GM04503 (cell line): ENCODE measurements at regions not wholly inside any gene's neighbourhood (a gene's known extent, or its start where the extent isn't known, plus 50 kb on each side); places are given as distances from the start of the nearest gene placed in this dataset.
"Not testable (repeated sequence)": the region's sequence is repeated elsewhere in the genome, so short reads cannot be mapped to it uniquely, and the experiment has no call there.

Experiments
- DNase-seq: peaks from one replicate; pipeline ENCODE4 v3.0.0-alpha.2; 2012; ENCODE audit warnings: low read depth

DNA sequence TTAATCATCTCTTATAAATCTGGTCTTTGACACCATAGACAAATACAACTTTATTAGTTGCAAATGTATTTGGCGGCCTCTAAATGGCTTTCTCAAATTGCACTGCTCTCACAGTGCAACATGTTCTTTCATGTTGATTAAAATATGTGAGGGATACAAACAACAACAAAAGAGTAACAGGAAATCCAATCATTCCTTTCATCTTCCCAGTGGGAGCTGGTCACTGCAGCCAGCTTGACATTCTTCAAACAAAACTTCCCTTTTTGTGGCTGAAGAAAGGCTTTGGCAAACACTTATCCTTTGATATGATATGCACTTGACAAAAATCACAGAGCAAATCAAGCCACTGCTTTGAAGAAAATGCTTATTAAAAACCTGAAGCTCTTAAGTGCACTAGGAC is 973.6 kb downstream of the EPHA3 start:
- DNase-seq, result no peak

DNA sequence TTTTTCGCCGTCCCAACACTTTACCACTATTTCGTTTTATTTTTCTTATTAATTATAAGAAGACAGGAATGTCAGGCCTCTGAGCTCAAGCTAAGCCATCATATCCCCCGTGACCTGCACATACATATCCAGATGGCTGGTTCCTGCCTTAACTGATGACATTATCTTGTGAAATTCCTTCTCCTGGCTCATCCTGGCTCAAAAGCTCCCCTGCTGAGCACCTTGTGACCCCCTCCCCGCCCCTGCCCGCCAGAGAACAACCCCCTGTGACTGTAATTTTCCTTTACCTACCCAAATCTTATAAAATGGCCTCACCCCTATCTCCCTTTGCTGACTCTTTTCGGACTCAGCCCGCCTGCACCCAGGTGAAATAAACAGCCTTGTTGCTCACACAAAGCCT is 978.9 kb downstream of the EPHA3 start:
- DNase-seq, result not testable (repeated sequence)

DNA sequence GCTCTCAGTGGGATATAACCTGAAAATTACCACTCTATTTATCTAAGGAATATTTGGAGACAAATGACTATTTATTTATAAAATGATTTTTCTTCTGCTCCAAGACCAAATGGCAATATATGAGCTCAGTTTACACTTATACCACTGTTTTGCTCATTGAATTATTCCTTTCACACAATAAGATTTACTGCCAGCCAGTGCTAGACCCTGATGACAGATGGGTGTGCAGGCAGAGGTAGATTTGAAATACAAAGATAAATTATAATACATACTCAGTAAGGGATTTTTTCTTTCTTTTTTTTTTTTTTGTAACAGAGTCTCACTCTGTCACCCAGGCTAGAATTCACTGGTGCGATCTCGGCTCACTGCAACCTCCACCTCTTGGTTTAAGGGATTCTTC is 980.3 kb downstream of the EPHA3 start:
- no peak for DNase-seq

DNA sequence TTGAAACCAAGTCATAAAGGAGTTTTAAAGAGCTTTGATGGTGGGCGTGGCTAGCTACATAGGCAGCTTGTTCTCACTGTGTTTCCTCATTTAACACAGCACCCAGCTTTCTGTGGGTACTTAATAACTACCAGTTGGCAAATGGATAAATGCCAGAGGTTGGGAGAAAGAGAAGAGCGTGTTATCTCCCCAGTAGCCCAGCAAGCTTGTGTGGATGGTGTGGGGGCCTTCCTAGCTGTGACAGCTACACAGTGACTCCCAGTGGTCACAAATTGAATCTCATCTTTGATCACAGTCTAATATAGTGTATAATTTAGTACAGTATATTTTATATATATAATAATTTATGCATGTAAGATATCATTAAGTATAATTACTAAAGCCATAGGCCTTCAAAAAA is 984.1 kb downstream of the EPHA3 start:
- no peak for DNase-seq

DNA sequence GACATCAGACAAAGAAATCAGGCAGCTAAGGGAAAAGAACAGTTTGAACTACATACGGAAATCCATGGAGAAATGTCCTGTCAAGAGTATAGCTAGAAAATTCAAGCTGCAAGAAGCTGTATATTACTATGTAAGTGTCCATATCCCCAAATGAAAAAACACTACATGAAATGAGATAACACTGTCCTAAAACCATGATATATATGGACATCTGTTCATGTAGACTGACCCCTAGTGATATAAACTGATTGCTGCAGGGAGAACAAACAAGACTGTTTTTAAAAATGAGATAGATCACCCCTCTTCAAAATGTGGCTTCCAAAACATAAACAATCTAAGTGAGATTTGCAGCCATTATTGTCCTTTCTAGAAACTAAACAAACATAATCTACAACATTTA is 985.6 kb downstream of the EPHA3 start:
- no peak for DNase-seq

DNA sequence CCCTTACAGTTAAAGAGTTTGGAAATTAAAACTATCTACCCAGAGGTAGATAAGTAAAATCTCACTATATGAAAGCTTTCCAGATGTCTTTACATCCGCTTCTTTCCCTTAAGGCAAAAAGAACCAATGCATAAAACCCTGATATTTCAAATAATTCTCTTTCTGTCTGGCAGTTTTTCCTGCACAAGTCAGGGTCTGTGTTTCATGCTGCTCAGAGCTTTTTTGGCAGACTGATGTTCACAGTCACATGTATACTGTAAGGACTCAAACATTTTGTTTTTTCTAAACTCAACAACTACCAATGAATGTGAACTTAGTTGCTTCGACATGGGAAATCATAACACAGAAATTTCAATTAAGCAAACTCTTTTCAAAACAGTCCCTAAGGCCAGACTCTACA is 988.4 kb downstream of the EPHA3 start:
- no peak for DNase-seq

DNA sequence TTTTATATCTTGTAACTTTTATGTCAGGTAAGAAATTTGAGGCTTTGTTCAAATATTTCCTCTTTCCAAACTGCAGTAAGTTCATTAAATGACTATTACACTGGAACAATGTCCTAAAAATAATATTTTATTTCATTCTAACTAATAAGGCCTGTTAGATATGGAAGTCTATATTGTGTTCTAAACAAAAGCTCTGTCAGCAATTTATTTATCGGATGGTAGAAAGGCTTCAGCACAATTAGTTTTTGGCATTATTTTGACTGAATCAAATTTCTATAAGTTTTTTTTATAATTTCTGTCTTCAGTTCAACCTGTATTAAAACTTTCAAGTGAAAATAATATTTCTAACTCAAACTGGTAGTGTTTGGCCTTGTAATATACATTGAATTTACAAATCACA is 992.1 kb downstream of the EPHA3 start:
- DNase-seq, result no peak

DNA sequence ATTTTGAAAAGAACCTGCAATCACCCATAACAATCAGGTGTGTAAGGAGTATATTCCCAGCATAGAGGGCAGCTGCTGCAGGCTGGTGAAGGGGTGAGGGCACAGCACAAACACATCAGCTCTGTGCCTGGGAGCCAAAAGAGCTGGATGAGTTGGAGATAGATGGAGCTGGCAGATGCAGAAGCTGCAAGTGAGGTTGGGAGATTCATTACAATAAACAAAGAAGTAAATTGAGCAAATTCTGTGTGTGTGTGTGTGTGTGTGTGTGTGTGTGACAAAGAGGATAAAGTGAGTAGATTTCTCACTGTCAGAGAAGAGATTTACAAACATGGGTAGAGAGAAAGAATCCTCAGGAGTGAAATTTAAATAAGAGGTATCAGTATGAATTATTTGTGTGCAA is 994.7 kb downstream of the EPHA3 start:
- no peak for DNase-seq

DNA sequence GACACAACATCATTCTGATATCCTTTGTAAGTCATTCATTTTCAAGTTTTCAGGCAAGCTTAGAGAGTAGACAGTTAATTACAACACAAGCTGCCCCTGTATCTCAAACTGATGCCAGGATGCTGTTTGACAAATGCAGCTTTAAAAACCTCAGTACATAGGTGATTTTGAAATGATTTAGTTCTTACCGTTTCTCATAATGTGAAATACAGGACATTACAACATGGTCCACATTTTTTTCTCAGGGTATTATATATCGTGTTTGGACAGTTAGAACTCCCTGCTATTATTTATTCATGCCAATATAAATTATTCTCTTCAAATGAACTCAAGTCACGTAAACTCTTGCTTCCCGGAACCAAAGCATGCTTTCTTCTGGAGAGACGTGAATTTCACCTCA is 1013.9 kb downstream of the EPHA3 start:
- no peak for DNase-seq

DNA sequence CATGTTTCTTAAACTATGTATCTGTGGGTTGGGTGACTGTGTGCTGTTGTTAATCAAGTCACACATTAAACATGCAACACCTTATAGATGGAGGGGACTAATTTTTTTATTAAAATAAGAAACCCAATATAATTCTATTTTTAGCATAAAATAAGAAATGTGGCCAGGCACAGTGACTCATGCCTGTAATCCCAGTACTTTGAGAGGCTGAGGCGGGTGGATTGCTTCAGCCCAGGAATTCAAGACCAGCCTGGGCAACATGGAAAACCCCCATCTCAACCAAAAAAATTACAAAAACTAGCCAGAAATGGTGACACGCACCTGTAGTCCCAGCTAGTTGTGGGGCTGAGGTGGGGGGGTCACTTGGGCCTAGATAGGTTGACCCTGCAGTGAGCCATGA is 1021.0 kb downstream of the EPHA3 start:
- DNase-seq, result no peak

DNA sequence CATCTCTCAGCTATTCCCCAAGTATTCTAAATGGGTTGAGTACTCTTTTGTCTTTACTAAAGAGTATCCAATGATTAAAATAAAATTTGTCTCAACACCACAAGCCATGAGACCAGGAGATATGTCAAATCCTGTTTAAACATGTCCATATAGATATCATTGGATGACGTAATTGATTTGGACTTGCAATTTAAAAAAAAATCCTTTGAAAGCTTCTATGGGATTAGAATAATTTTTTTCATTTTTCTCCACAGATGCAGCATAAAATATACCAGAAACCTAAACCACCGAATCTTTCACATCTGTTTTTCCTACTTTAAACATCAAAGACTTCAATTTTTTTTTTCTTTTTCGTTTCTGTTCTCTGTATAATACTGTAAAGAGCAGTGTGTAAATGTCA is 1022.3 kb downstream of the EPHA3 start:
- no peak for DNase-seq

DNA sequence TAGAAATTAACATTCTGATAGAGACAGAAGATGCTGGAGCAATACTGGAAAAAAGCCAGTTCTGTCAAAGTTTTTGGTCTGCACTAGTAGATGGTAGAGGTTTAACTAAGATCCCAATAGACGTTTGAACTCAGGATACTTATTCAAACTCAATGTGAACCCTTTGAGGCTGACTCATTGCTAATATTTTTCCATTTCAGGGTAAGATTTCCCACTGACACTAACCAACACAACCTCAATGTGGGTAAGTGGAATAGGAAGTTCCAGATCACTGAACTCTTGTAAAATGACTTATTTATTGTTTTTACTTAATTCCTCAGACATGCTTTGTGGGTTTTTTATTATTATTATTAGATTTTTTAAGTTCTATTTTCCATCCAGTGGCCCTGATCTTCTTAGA is 1024.8 kb downstream of the EPHA3 start:
- DNase-seq, result no peak

DNA sequence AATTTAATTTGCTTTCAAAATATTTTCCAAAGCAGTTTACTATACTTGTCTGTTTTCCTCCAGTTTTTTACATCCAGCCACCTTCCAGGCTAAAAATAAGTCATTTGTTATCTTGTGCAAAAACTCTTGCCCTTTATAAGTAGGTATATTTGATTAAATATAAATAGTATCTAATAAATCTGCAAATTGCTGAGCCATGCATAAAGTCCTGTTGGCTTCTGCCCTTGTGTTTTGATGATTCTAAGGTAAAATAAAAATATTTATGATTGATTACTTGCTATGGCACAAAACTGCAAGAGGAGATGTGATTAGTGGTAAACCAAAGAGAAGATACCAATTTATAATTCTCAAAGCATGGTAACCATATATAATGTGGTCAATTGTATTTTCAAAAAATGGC is 1026.7 kb downstream of the EPHA3 start:
- DNase-seq, result no peak

DNA sequence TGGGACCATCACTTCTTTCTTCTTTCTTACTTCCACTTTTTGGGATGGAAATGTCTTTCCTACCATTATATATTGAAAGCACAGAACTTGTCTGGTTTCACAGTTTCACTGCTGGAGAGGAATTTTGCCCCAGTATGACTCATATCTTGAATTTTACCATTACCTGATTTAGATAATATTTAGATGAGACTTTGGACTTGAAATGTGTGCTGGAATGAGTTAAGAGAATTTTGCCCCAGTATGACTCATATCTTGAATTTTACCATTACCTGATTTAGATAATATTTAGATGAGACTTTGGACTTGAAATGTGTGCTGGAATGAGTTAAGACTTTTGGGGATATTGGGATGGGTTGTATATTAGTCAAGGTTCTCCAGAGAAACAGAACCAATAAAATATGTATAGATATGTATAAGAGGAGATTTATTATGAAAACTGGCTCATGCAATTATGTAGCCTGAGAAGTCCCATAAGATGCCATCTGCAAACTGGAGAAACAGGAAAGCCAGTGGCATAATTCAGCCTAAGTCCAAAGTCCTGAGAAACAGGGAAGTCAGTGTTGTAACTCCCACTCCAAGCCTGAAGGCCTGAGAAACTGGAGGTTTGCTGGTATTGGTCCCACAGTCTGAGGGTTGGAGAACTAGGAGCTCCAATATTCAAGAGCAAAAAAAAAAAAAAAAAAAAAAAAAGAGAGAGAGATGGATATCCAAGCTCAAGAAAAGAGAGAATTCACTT is 1029.2 kb downstream of the EPHA3 start:
- DNase-seq, result no peak

DNA sequence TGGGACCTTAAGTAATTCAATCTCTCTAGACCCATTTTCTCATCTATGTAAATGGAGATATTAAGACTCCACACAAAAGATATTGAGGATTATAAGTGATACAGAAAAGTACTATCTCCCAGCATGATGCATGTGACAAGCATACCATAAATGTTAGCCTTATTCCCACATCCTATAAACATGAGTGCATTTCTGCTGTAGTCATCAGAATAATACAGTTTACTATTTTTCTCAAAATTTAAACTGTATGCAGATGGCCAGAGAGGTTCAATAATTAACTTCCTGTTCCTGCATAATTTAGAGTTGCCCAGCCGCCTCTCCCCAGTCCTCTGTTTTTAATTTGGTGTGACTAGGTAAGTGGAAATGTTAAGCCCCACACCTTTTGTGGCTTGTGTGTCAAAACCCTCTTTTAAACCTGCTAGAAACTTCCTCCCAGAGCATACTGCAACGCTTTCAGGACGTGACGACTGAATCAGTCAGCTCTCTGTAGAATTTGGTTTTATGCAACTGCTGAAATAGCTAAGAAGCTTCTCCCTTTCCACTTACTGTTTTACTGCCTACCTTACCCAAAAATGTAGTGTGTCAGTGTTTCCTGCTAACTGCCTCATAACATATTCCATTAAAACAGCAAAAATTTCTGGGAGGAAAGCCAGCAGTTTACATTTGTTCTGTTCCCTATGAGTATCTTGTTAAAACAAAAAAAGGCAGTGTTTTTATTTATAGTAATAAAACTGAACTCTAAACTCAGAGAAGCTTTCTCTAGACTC is 1037.9 kb downstream of the EPHA3 start:
- DNase-seq, result no peak

DNA sequence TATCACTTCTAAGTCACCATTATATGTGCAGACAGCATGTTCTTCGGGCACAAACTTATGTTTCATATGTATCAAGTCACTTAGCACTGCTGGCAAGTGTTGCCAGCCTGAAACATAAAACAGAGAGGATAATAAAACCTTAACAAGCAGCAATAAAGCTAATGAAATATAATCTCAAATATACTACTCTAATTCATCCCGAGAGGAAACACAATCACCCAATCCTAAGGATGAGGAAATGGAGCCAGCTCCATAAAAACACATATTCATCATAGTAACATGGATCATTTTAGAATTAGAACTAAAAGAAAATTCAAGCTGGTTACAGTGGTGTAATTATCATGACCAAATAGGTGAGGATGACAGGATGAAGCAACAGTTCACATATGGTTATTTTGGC is 1072.7 kb downstream of the EPHA3 start:
- DNase-seq, result no peak

DNA sequence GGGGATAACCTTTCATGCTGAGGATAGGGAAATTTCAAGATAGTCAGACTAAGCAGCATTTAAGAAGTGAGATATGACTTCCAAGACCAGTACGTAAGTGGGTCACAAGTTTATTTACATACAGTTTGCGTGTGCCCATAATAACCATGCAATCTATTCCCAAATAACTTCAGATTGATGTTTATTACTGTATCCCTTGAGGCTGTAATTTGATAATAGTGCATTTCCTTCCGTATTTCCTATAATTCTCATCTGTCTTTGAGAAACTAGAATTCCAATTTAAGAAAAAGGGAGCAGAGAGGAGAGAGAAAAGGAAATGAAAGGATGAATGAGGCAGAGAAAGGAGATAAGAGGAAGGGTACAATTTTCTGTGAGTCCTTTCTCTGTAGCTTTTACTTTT is 1073.1 kb downstream of the EPHA3 start:
- no peak for DNase-seq

DNA sequence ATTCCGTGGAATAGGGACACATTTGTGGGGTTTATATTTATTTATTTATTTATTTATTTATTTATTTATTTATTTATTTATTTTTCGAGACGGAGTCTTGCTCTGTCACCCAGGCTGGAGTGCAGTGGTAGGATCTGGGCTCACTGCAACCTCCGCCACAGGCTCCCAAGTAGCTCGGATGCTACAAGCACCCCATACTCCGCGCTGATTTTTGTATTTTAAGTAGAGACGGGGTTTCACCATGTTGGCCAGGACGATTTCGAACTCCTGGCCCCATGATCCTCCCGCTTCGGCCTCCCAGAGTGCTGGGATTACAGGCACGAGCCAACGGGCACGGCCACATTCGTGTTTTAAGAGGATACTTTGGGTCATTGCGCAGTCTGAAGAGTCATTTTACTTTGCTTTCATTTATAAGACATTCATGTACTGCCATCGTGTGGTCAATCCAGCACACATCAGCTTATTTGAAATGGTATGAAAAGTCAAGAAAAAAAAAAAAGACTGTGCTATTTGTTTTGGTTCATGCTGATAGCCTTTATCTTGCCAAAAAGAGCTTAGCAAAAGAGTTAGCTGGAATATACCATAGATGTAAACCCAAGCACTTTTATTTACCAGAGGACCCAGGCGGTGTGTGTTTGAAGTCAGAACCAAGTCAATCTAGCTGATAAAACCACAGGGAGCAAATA is 1075.0 kb downstream of the EPHA3 start:
- not testable (repeated sequence) for DNase-seq

DNA sequence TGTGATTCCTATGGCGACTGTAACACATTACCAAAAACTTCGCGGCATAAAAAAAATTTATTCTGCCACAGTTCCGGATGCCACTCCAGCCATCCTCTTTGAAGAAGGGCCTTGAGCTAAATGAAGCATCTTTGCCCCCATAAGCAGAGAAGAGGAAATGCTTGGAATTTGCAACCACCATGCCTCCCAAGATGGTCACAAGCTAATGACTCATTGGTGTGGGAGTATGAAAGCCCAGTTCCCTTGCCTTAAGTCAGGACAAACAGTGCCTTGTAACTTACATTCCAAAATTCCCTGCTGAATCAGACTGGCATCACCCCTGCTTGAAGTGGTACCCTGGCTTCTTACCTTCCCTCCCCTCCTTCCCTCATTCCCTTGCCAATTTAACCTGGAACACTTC is 1077.4 kb downstream of the EPHA3 start:
- no peak for DNase-seq

DNA sequence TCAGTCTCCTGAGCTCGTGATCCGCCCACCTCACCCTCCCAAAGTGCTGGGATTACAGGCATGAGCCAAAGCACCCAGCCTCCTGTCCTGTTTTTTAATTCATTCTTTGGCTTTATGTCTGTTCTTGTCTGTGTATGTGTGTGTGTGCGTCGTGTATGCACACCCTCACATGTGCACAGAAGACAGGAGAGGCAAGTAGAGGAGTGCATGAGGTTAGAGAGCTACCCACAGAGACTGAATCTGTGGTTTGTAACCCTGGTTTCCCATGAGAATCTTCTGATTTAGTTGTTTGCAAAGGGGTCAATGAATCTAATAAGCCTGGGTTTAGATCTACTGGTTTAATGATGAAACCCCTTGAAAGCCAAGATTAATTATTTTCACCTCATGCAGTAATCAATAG is 1090.0 kb downstream of the EPHA3 start:
- not testable (repeated sequence) for DNase-seq

DNA sequence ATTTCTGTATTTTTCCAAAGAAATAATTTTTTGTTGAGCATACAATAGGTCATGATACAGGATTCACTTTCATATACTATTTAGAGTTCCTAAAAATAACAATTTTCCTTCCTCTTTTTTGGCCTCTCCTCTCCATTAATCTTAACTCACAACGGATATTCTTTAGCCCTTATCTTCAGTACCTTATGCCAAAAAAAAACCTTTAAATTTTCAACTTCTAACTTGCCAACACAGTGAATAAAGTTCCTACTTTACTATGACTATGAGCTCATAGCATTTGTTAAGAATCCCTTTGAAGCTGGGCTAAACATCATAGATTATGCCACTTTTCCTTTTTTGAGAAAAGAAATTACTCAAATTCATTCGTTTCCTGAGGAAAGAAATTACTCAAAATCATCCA is 1095.5 kb downstream of the EPHA3 start:
- DNase-seq, result not testable (repeated sequence)

DNA sequence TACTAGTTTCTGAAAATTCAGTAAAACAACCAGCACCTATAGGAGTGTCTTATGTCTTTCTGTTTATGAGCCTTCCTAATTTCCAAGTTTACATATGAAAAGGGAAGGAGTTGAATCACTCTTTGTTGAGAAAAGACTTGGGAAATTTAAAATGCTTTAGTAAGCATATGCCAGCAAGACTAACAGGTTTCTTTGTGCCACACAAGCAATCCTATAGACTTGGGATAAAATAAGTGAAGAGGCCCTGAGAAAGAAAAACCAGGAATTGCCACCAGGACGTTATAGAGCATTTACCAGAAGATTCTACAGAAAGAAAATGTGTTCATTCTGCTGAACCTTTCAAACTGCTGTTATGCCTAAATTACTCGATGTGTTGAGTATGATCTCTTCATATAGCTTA is 1099.1 kb downstream of the EPHA3 start:
- not testable (repeated sequence) for DNase-seq
